Pons (tissue), 1 donor: ENCODE measurements at regions not wholly inside any gene's neighbourhood (a gene's known extent, or its start where the extent isn't known, plus 50 kb on each side); places are given as distances from the start of the nearest gene placed in this dataset.

ENCODE experiments used
- DNase-seq: peaks from one replicate; pipeline ENCODE4 v3.0.0-alpha.2; 2016; ENCODE audit warnings: low spot score

DNA sequence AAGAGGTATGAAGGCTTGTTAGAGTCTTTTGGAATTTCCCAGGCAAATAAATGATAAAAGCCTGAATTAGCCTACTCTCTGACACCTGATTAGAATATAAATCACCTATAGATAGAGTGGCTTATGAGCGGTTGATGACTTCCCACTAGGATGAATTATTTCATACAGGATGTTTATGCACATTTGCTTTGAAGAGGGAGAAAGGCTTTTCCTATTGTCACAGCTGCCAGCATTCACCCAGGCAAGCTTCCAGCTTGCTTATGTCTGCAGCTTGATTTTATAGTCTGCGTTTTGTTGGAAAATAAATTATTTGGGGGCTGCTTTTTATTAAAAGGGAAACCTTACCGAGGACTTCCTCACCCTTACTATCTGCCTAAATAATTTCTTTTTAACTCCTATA lies 51.3 kb upstream of the EIF2S2 start:
- no peak for DNase-seq

DNA sequence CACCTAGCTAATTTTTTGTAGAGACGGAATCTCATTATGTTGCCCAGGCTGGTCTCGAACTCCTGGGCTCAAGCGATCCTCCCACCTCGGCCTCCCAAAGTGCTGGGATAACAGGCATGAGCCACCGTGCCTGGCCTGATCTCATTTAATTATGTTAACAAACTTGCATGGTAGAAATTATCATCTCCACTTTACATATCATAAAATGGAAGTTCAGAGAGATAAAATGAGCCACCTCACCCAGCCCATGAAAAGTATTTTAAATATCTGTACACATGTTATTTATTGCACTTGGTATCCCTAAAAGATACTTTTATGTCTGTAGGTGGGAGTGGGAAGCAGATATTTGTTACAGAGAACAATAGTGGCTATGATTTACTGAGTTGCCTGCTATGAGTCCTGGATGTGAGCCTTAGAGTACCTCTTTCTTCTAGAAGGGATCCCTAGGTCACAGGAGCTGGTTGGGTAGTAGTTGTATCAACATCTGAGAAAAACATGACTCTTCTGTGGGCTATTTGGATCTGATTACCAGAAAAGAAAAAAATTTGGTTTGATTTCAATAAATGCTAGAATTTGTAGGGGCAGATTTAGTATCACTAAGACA lies 52.4 kb upstream of the EIF2S2 start:
- no peak for DNase-seq

DNA sequence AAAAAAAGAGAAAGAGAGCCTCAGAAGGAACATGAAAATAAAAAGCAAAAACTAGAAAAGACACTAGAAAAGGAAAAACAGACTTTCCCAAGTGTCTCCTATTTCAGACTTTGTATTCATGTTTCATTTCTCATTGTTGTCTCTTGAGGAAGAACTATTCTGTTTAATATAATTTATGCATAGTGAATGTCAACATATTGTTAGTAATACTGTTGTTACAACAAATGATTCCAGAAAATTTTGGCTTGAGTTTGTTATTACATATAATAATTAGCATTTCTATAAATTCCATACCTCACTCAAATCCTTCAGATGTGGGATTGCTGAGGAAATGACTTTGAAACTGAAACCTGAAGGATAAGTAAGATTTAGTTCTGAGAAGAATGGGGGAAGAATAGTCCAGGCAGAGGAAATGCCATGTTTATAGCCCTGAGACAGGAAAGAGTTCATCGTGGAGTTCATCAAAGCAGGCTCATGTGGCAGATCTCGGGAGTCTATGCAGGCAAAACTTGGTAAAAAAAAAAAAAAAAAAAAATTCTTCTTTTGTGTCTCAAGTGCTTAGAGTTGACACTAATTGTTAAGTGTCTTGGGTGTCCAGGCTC lies 53.1 kb upstream of the EIF2S2 start:
- no peak for DNase-seq

GRCh38 chr20:34171640-34172039 lies 59.6 kb upstream of the EIF2S2 start:
- DNase-seq: no peak

DNA sequence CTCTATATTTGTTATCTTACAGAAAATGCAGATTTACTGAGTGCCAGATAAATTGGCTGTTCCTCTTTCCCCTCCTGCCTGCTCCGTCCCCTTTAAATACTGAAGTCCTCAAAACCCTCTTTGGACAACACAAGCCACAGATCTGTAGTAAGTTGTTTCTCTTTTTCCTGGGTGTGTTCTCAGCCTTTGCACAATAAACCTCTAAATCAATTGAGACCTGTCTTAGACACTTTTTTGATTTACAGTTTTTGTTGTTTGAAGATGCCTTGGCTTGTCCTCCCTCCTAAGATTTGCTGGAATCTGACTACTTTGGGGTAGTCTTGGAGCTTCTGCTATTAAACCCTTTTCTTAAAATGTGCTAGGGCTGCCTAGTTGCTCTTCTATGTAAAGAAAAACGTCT lies 60.9 kb upstream of the EIF2S2 start:
- no peak for DNase-seq

DNA sequence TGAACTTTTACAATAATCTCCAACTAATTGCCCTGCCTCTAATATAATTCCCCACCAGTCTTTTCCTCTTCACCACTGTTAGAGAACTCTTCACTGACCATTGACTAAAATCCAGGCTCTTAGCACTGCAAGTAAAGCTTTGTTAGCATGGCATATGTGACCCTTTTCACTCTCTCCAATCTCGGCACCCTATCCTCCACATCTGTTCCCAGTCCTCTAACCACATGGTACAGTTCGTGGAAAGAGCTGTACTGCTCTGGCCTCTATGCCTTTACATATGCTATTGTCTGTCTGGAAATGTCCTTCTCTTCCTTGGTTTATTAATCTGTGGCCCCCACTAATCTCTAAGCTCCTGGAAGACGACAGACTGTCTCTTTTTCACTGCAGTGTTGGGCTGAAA lies 63.0 kb upstream of the EIF2S2 start:
- no peak for DNase-seq

- DNase-seq: peak; percentile 5
These were observed 63.8 kb upstream of the EIF2S2 start for GRCh38 chr20:34175879-34176278.

DNA sequence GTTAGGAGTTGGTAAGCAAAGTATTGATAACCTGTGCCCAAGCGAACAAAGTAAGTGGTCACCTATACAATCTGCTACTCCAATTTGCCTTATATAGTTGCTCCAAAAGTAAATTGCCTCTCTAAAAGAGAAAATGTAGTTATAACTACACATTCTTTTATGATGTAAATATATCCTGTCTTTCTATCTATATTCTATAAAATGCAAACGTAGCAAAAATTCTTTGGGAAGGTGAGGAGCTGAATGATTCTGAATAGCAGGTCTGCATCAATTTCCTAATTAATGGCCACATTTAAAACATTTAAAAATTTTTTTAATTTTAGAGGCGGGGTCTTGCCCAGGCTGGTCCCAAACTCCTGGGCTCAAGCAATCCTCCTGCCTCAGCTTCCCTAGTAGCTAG lies 64.2 kb upstream of the ASIP start:
- DNase-seq: no peak

DNA sequence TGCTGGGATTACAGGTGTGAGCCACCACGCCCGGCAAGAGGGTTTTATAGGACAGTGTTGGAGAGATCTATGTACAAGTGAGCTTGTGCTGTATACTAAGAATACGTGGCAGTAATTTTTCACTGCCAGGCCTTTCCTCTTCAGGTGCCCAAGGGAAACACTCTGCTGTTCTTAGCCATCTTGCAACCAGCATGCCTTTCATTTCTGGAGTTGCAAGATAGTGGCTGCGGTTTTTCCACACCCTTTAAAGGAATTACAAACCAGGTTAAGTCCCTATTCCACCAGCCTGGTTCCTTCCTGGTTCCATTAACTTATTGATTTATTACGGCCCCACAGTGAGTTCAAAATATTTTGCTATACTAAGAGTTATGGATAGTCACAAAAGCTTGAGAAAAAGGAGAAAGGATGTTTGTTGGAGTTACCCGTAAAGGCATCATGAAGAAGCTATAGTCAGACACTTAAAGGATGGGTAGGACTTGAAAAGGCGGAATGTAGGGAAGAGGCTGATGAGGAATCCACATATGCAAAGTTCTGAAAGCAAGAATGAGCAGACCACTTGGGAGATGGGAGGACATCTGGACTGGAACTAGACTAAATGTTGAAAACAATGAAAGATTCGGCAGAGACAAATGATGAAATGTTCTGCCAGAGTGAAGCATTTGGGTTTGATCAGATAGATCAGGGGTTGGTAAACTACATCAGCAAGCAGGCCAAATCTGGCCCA lies 61.4 kb upstream of the ASIP start:
- no peak for DNase-seq

- no peak for DNase-seq
These were observed 60.6 kb upstream of the ASIP start for GRCh38 chr20:34180460-34181120.

GRCh38 chr20:34181484-34181883 lies 59.7 kb upstream of the ASIP start:
- no peak for DNase-seq

- no peak for DNase-seq
These were observed 55.2 kb upstream of the ASIP start for GRCh38 chr20:34185766-34186620.

- DNase-seq: no peak
These were observed 51.6 kb upstream of the ASIP start for GRCh38 chr20:34189572-34190163.

GRCh38 chr20:34190262-34190661 lies 51.0 kb upstream of the ASIP start:
- DNase-seq: no peak

DNA sequence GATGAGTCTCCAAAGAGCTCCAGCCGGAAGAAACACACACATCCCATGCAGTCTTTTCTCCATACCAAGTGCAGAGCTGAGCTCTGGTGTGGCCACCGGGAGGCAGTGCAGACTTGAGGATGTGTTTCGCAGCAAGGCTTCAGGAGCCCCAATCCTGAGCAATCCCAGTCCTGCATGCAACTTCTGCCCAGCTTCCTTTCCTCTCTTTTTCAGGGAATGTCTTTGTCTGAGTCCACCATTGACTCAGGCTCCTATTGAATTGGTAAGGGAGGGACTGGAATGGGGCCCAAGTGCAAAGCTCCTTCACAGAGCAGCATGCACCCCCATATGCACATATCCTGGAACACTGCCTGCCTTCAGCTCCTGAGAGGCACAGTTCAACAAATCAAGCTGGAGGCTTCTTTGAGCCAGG lies 50.5 kb upstream of the ASIP start:
- peak; percentile 80 for DNase-seq
